ENCODE measurements at regions not wholly inside any gene's neighbourhood (a gene's known extent, or its start where the extent isn't known, plus 50 kb on each side); places are given as distances from the start of the nearest gene placed in this dataset.

DNA sequence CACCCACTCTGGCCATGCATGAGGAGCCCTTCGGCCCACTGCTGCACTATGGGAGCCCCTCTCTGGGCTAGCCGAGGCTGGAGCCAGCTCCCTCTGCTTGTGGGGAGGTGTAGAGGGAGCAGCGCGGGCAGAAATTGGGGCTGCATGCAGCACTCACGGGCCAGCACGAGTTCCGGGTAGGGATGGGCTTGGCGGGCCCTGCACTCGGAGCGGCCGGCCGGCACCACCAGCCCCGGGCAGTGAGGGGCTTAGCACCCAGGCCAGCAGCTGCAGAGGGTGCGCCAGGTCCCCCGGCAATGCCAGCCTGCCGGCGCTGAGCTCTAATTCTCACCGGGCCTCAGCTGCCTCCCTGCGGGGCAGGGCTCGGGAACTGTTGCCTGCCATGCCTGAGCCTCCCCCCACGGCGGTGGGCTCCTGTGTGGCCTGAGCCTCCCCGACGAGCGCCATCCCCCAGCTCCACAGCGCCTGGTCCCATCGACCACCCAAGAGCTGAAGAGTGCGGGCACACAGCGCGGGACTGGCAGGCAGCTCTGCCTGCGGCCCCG lies 209.0 kb downstream of the LTN1 start:
- H3K27ac ChIP-seq = no peak overlapping the region
- TF ChIP-seq, protein P1, sequence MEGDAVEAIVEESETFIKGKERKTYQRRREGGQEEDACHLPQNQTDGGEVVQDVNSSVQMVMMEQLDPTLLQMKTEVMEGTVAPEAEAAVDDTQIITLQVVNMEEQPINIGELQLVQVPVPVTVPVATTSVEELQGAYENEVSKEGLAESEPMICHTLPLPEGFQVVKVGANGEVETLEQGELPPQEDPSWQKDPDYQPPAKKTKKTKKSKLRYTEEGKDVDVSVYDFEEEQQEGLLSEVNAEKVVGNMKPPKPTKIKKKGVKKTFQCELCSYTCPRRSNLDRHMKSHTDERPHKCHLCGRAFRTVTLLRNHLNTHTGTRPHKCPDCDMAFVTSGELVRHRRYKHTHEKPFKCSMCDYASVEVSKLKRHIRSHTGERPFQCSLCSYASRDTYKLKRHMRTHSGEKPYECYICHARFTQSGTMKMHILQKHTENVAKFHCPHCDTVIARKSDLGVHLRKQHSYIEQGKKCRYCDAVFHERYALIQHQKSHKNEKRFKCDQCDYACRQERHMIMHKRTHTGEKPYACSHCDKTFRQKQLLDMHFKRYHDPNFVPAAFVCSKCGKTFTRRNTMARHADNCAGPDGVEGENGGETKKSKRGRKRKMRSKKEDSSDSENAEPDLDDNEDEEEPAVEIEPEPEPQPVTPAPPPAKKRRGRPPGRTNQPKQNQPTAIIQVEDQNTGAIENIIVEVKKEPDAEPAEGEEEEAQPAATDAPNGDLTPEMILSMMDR (IDR thresholded peaks at IDR 0.05) = no peak
- TF ChIP-seq POLR2A (IDR thresholded peaks at IDR 0.05) (no peak), POLR2AphosphoS5 (IDR thresholded peaks at IDR 0.05) (no peak), EP300 (IDR thresholded peaks at IDR 0.05) (no peak)
- H3K9me3 ChIP-seq = peaks cover 0 to 8% (median 0%) of the 10 kb centered on the region in 4 donors
- WGBS, 5 donors = 96 to 97% (median 97%) methylated on average over 10 to 32 of the region's 32 CpGs
- peaks cover 0 to 5% (median 0%) of the 10 kb centered on the region in 4 donors for H3K36me3 ChIP-seq
- DNase-seq = no peak
- no peaks in the 10 kb centered on the region for H3K27me3 ChIP-seq
- H3K4me3 ChIP-seq = no peak overlapping the region
- no peaks in the 10 kb centered on the region for H3K4me1 ChIP-seq
- intact Hi-C loops (cut with DNase I; ENCODE audit: low total_unique reads) = no loop called here

DNA sequence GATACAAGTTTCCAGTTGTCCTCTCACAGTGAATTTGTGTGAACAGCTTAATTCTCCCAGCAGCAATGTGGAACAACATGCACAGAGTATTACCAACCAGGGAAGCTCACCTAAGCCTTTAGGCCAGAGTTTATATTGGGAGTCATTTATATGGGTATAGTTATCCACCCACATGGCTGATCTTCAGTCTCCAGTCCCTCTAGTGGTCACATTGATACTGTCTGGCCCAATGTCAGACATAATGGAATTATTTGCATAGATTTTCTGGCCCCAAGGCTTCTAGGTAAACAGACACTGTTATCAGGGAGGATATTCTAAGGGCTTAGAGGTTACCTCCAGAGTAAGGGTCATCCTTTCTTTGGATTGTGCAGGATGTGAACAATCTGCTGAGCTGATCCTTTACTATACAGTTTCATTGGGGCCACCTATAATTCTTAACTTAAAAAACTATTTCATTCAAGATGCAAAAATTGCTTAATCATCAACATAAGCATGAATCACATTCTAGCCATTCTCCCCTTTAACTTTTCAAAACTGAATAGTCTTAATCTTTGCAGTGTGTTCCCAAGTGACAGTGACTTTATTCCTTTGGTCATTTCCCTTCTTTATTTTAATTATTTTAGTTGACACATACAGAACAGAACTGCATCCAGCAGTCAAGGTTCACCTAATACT lies 210.9 kb downstream of the LTN1 start:
- peaks cover 0 to 8% (median 0%) of the 10 kb centered on the region in 4 donors for H3K9me3 ChIP-seq
- H3K36me3 ChIP-seq = peaks cover 0 to 5% (median 0%) of the 10 kb centered on the region in 4 donors
- TF ChIP-seq, protein P1 (IDR thresholded peaks at IDR 0.05) = no peak
- TF ChIP-seq EP300 (IDR thresholded peaks at IDR 0.05) (no peak), POLR2A (IDR thresholded peaks at IDR 0.05) (no peak), POLR2AphosphoS5 (IDR thresholded peaks at IDR 0.05) (no peak)
- no peaks in the 10 kb centered on the region for H3K27me3 ChIP-seq
- H3K27ac ChIP-seq = no peak overlapping the region
- H3K4me1 ChIP-seq = no peaks in the 10 kb centered on the region
- intact Hi-C loops (cut with DNase I; ENCODE audit: low total_unique reads) = no loop called here
- no peak for DNase-seq
- H3K4me3 ChIP-seq = no peak overlapping the region

GRCh38 chr21:28779914-28780313 lies 212.8 kb downstream of the LTN1 start:
- no peak for DNase-seq
- no peak overlapping the region for H3K27ac ChIP-seq
- H3K4me1 ChIP-seq = no peaks in the 10 kb centered on the region
- no peak overlapping the region for H3K4me3 ChIP-seq
- H3K9me3 ChIP-seq = no peaks in the 10 kb centered on the region
- H3K36me3 ChIP-seq = peaks cover 0 to 5% (median 0%) of the 10 kb centered on the region in 4 donors
- intact Hi-C loops (cut with DNase I; ENCODE audit: low total_unique reads) = no loop called here
- no peak for TF ChIP-seq EP300 (IDR thresholded peaks at IDR 0.05)
- TF ChIP-seq, protein P1 (IDR thresholded peaks at IDR 0.05) = no peak
- no peak for TF ChIP-seq POLR2A (IDR thresholded peaks at IDR 0.05)
- no peak for TF ChIP-seq POLR2AphosphoS5 (IDR thresholded peaks at IDR 0.05)
- H3K27me3 ChIP-seq = no peaks in the 10 kb centered on the region

- WGBS, 5 donors = 81 to 95% (median 89%) methylated on average over 2 of the region's 2 CpGs
- no peak for TF ChIP-seq EP300 (IDR thresholded peaks at IDR 0.05)
- no peaks in the 10 kb centered on the region for H3K36me3 ChIP-seq
- H3K27me3 ChIP-seq = no peaks in the 10 kb centered on the region
- intact Hi-C loops (cut with DNase I; ENCODE audit: low total_unique reads) = no loop called here
- H3K4me1 ChIP-seq = peaks cover 12 to 33% (median 18%) of the 10 kb centered on the region in 4 donors
- H3K27ac ChIP-seq = no peak overlapping the region
- H3K4me3 ChIP-seq = no peak overlapping the region
- H3K9me3 ChIP-seq = no peaks in the 10 kb centered on the region
- DNase-seq = no peak
Measured at GRCh38 chr21:28776251-28776650, 216.4 kb downstream of the LTN1 start.

- H3K9me3 ChIP-seq = no peaks in the 10 kb centered on the region
- no peak overlapping the region for H3K4me3 ChIP-seq
- no peaks in the 10 kb centered on the region for H3K36me3 ChIP-seq
- no peak for DNase-seq
- 43 to 74% (median 52%) methylated on average over 2 of the region's 2 CpGs for WGBS, 5 donors
- H3K27ac ChIP-seq = no peak overlapping the region
- H3K4me1 ChIP-seq = peaks cover 12 to 39% (median 18%) of the 10 kb centered on the region in 4 donors
- TF ChIP-seq POLR2AphosphoS5 (IDR thresholded peaks at IDR 0.05) (no peak), POLR2A (IDR thresholded peaks at IDR 0.05) (no peak), EP300 (IDR thresholded peaks at IDR 0.05) (no peak)
- TF ChIP-seq, protein P1 (IDR thresholded peaks at IDR 0.05) = no peak
- intact Hi-C loops (cut with DNase I; ENCODE audit: low total_unique reads) = no loop called here
- no peaks in the 10 kb centered on the region for H3K27me3 ChIP-seq
Measured at GRCh38 chr21:28775071-28775470, 217.6 kb downstream of the LTN1 start.
